Muscle of leg (tissue), 3 donors: ENCODE measurements at regions not wholly inside any gene's neighbourhood (a gene's known extent, or its start where the extent isn't known, plus 50 kb on each side); places are given as distances from the start of the nearest gene placed in this dataset.
"Not testable (repeated sequence)": the region's sequence is repeated elsewhere in the genome, so short reads cannot be mapped to it uniquely, and the experiment has no call there.

Experiments
- DNase-seq: peaks from one replicate; pipeline ENCODE4 v3.0.0; 2013
- H3K27ac ChIP-seq: one replicate; pipeline ENCODE4 v1.5.1; 2013; ENCODE audit warnings: mild to moderate bottlenecking, low read length, control low read depth
- H3K27me3 ChIP-seq: one replicate; pipeline ENCODE4 v1.6.1; 2013; ENCODE audit warnings: low read length; ENCODE audit not compliant: control insufficient read depth, insufficient read depth
- H3K36me3 ChIP-seq: one replicate; pipeline ENCODE4 v1.6.1; 2013; ENCODE audit warnings: low read length; ENCODE audit not compliant: control insufficient read depth, insufficient read depth
- H3K4me1 ChIP-seq: one replicate; pipeline ENCODE4 v1.6.1; 2013; ENCODE audit warnings: low read length; ENCODE audit not compliant: control insufficient read depth, insufficient read depth
- H3K4me3 ChIP-seq: one replicate; pipeline ENCODE4 v1.5.1; 2013; ENCODE audit warnings: low read length, control low read depth
- H3K9me3 ChIP-seq: replicated peaks from 2 replicates; pipeline ENCODE4 v1.6.1; 2013; ENCODE audit warnings: low read depth, low read length; ENCODE audit not compliant: control insufficient read depth
- WGBS: methylation state at CpG from one replicate; pipeline ENCODE4 v1.1.5; 2013; ENCODE audit warnings: missing lambda C conversion rate; ENCODE audit not compliant: insufficient coverage; 5-methylcytosine and 5-hydroxymethylcytosine counted together

DNA sequence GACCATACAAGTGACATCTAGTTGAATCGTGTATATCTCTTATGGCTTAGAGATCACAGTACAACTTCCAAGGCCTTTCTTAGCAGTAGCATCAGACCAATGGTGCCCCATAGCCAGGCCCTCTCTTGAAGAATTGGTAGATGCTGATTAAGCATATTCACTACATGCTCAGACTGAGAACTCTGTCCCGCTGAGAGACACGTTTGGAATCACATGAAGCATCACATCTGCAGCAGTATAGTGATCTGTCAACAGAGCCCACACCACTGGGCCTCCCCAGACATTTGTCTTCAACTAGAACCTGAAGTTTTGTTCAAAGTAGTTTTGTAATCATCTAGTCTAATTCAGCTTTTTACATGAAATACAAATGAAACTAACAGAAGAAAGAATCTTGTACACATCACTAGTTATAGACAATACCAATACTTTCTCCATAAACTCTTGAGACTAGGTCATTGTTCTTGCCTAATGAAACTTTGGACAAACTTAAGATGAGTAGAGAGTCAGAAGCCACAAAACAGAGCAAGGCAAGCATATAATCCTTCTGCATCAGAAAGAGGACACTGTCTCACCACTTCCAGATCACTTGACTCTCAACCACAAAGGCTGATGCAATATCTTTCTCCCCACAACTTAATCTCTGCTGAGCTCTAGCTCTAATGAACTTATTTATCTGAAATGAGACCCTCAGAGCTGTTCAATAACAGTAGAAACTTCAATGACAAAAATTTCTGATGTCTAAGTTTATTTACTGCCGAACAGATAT is 182.7 kb downstream of the TBX18 start:
- H3K9me3 ChIP-seq: no peaks in the 10 kb centered on the region
- WGBS: no CpG with 5 or more reads among the region's 4 CpGs
- no peak overlapping the region for H3K4me3 ChIP-seq
- H3K4me1 ChIP-seq: no peaks in the 10 kb centered on the region
- no peaks in the 10 kb centered on the region for H3K36me3 ChIP-seq
- DNase-seq: peak; percentile 11
- no peaks in the 10 kb centered on the region for H3K27me3 ChIP-seq
- no peak overlapping the region for H3K27ac ChIP-seq

DNA sequence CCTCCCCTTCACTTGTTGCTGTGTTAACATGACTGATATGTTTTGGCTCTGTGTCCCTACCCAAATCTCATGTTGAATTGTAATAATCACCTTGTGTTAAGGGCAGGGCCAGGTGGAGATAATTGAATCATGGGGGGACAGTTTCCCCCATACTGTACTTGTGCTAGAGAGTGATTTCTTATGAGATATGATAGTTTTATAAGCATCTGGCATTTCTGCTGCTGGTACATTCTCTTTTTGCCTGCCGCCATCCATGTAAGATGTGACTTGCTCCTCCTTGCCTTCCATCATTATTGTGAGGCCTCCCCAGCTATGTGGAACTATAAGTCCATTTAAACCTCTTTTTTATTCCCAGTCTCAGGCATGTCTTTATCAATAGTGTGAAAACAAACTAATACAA is 185.0 kb downstream of the TBX18 start:
- no peak overlapping the region for H3K27ac ChIP-seq
- WGBS: no CpG with 5 or more reads among the region's 1 CpG
- DNase-seq: no peak
- H3K9me3 ChIP-seq: no peaks in the 10 kb centered on the region
- no peaks in the 10 kb centered on the region for H3K4me1 ChIP-seq
- H3K36me3 ChIP-seq: no peaks in the 10 kb centered on the region
- no peak overlapping the region for H3K4me3 ChIP-seq
- no peaks in the 10 kb centered on the region for H3K27me3 ChIP-seq

- Histone ChIP-seq H3K4me1 (no peaks in the 10 kb centered on the region), H3K27me3 (no peaks in the 10 kb centered on the region), H3K27ac (no peak overlapping the region), H3K9me3 (no peaks in the 10 kb centered on the region), H3K36me3 (no peaks in the 10 kb centered on the region), H3K4me3 (no peak overlapping the region)
- DNase-seq: no peak
Observed at GRCh38 chr6:84576029-84576428, 188.4 kb downstream of the TBX18 start.

GRCh38 chr6:84575264-84575663 is 189.1 kb downstream of the TBX18 start:
- no peak overlapping the region for H3K4me3 ChIP-seq
- DNase-seq: no peak
- no peak overlapping the region for H3K27ac ChIP-seq
- no peaks in the 10 kb centered on the region for H3K27me3 ChIP-seq
- no peaks in the 10 kb centered on the region for H3K9me3 ChIP-seq
- WGBS: no CpG with 5 or more reads among the region's 1 CpG
- H3K36me3 ChIP-seq: no peaks in the 10 kb centered on the region
- H3K4me1 ChIP-seq: no peaks in the 10 kb centered on the region

GRCh38 chr6:84569882-84570281 is 194.5 kb downstream of the TBX18 start:
- Histone ChIP-seq H3K36me3 (no peaks in the 10 kb centered on the region), H3K4me3 (no peak overlapping the region), H3K9me3 (no peaks in the 10 kb centered on the region), H3K27me3 (no peaks in the 10 kb centered on the region), H3K4me1 (no peaks in the 10 kb centered on the region), H3K27ac (no peak overlapping the region)
- DNase-seq: no peak

- no peak overlapping the region for H3K4me3 ChIP-seq
- H3K36me3 ChIP-seq: no peaks in the 10 kb centered on the region
- H3K27ac ChIP-seq: no peak overlapping the region
- H3K4me1 ChIP-seq: no peaks in the 10 kb centered on the region
- no peak for DNase-seq
- H3K27me3 ChIP-seq: no peaks in the 10 kb centered on the region
- no peaks in the 10 kb centered on the region for H3K9me3 ChIP-seq
Observed at GRCh38 chr6:84568971-84569370, 195.4 kb downstream of the TBX18 start.

DNA sequence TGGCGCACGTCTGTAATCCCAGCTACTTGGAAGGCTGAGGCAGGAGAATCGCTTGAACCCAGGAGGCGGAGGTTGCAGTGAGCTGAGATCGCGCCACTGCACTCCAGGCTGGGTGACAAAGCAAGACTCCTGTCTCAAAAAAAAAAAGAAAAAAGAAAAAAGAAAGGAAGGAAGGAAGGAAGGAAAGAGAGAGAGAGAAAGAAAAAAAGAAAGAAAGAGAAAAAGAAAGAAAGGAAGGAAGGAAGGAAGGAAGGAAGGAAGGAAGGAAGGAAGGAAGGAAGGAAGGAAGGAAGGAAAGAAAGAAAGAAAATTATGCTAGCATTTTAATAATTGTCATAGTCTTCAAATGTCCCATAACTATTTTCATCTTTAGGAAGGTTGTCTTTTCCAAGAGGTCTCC is 198.7 kb downstream of the TBX18 start:
- not testable (repeated sequence) for H3K27ac ChIP-seq, H3K27me3 ChIP-seq, H3K9me3 ChIP-seq, H3K36me3 ChIP-seq, DNase-seq, H3K4me3 ChIP-seq, H3K4me1 ChIP-seq
- 97% methylated on average over 6 of the region's 6 CpGs for WGBS

DNA sequence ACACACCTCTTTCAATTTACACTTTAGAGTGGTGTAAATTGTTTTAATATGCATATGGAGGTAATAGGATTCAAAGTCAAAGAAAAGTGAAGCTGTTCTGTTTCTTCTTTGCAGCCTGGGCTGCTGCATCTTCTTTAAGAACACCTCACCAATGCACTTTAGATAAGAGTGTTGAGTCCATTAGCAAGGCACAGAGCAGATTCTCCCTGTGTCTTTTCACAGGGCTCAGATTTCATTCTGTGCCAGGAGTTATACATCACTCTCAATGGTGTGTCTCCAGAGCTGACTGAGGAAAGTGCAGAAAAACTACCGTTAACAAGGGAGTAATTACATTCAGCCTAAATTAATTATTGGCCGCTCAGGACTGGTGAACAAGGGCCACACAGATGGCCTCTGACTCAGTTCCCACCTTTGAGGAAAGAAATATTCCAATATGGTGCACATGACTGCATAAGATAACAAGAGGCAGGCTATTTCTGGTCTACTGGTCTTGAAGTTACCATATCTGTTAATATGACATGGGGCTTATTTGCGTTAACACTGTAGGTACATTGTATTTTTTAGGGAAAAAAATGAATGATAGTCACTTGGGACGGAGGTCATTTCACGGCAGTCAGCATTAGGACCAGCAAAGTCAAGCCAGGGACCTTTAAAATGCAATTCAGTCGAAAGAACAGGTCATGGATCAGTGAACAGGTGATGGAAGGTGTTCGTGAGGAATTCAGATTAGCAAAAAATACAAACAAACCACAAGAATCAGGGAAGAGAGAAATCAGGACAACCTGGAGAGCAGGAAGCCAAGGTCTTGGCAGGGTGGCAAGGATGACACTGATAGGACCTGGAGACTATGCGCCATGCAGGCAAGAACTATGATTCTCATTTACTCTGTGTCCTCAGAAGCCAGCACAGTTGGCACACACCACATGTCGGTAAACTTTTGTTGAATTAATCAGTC is 203.7 kb downstream of the TBX18 start:
- WGBS: 84% methylated on average over 4 of the region's 9 CpGs
- no peaks in the 10 kb centered on the region for H3K27me3 ChIP-seq
- DNase-seq: no peak
- no peaks in the 10 kb centered on the region for H3K36me3 ChIP-seq
- H3K9me3 ChIP-seq: no peaks in the 10 kb centered on the region
- no peak overlapping the region for H3K27ac ChIP-seq
- no peaks in the 10 kb centered on the region for H3K4me1 ChIP-seq
- H3K4me3 ChIP-seq: no peak overlapping the region

- 11% methylated on average over 1 of the region's 4 CpGs for WGBS
- peak; percentile 46 for DNase-seq
- no peaks in the 10 kb centered on the region for H3K36me3 ChIP-seq
- peak overlapping the region; percentile 3 for H3K27ac ChIP-seq
- H3K4me1 ChIP-seq: no peaks in the 10 kb centered on the region
- no peaks in the 10 kb centered on the region for H3K27me3 ChIP-seq
- no peak overlapping the region for H3K4me3 ChIP-seq
- no peaks in the 10 kb centered on the region for H3K9me3 ChIP-seq
Observed at GRCh38 chr6:84556541-84557335, 207.7 kb downstream of the TBX18 start.

DNA sequence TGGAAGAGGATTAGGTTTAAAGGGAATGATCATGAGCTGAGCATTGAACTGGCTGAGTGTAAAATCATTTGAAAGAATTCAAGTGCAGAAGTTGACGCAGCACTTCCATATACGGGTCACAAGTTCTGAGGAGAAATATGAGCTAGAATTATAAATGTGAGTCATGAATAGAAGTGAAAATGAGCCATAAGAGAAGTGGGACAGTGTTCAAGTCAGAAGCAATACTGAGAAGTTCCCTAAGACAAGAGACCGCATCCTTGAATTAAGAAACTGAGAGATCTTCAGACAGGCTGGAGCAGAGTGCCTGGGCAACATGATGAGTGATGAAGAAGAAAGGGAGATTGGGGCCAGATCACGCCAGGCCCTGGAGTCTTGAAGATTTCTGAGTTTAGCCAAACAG is 209.7 kb downstream of the TBX18 start:
- Histone ChIP-seq H3K27me3 (no peaks in the 10 kb centered on the region), H3K36me3 (no peaks in the 10 kb centered on the region)

More for the DNA sequence above, 209.7 kb downstream of the TBX18 start:
- no peak overlapping the region for H3K27ac ChIP-seq
- DNase-seq: no peak
- no peaks in the 10 kb centered on the region for H3K4me1 ChIP-seq
- 93% methylated on average over 3 of the region's 4 CpGs for WGBS
- no peaks in the 10 kb centered on the region for H3K9me3 ChIP-seq
- no peak overlapping the region for H3K4me3 ChIP-seq
